ENCODE measurements at regions not wholly inside any gene's neighbourhood (a gene's known extent, or its start where the extent isn't known, plus 50 kb on each side); places are given as distances from the start of the nearest gene placed in this dataset.

DNA sequence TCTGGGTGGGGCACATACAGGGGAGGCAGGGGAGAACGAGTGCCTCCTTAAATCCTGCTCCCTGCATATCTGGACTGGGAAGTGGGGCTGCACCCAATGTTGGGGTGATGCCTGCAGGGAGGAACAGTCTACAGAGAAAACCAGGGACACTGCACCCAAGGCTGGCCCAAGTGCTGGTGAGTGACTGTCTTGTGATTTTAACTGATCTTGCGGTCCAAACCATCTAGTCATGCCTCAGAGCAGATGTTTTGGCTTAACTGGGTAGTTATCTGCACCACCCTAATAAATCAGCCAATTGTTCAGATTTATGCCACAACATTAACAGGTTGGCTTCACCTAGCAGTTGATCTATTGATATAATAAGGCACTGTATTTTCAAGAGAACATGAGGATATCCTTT, 219.2 kb upstream of the IRS2 start:
- intact Hi-C loops (cut with DNase I): no loop called here
- DNase-seq: no peak
- H3K4me1 ChIP-seq (ENCODE audit: control insufficient read depth in 2 of 3, insufficient read depth in 2 of 3, low read depth in 1 of 3, low read length in 3 of 3): peaks cover 0 to 4% (median 0%) of the 10 kb centered on the region in 3 donors
- H3K27me3 ChIP-seq (ENCODE audit: control insufficient read depth, insufficient read depth, low read length): no peaks in the 10 kb centered on the region
- TF ChIP-seq, protein P1, sequence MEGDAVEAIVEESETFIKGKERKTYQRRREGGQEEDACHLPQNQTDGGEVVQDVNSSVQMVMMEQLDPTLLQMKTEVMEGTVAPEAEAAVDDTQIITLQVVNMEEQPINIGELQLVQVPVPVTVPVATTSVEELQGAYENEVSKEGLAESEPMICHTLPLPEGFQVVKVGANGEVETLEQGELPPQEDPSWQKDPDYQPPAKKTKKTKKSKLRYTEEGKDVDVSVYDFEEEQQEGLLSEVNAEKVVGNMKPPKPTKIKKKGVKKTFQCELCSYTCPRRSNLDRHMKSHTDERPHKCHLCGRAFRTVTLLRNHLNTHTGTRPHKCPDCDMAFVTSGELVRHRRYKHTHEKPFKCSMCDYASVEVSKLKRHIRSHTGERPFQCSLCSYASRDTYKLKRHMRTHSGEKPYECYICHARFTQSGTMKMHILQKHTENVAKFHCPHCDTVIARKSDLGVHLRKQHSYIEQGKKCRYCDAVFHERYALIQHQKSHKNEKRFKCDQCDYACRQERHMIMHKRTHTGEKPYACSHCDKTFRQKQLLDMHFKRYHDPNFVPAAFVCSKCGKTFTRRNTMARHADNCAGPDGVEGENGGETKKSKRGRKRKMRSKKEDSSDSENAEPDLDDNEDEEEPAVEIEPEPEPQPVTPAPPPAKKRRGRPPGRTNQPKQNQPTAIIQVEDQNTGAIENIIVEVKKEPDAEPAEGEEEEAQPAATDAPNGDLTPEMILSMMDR (IDR thresholded peaks at IDR 0.05; ENCODE audit: borderline replicate concordance, extremely low read depth, insufficient read depth): no peak
- H3K27ac ChIP-seq (ENCODE audit: low read depth in 2 of 2, low read length in 2 of 2): no peak overlapping the region
- H3K9me3 ChIP-seq (ENCODE audit: control insufficient read depth in 2 of 3, insufficient read depth in 1 of 3, low read length in 3 of 3): no peaks in the 10 kb centered on the region
- no peak overlapping the region for H3K9ac ChIP-seq (ENCODE audit: low read length in 3 of 3)
- no peak for FAIRE-seq
- no peaks in the 10 kb centered on the region for H3K36me3 ChIP-seq (ENCODE audit: control insufficient read depth in 2 of 3, insufficient read depth in 3 of 3, low read length in 3 of 3)
- H3K4me3 ChIP-seq (ENCODE audit: low read length in 3 of 3): no peak overlapping the region

DNA sequence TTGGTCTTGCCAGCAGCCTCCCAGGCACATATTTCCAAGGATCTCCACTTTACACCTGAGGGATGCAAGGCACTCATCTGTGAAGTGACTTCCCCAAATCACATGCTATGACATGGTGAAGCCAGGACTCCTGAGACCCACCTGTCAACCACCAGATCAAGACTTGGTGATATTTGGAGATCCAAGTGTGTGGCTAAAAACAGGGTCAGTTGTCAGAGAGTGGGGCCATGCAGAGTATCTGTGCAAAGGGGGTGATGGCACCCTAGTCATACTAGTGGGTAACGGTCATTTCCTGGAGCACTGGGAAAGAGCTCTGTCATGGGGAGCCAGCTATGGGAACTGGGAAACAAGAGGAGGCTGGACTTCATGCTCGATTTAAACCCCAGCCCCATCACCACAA, 218.4 kb upstream of the IRS2 start:
- DNase-seq (no peak), FAIRE-seq (no peak)
- TF ChIP-seq, protein P1 (IDR thresholded peaks at IDR 0.05; ENCODE audit: borderline replicate concordance, extremely low read depth, insufficient read depth): no peak
- intact Hi-C loops (cut with DNase I): no loop called here
- no peaks in the 10 kb centered on the region for H3K4me1 ChIP-seq (ENCODE audit: control insufficient read depth in 2 of 3, insufficient read depth in 2 of 3, low read depth in 1 of 3, low read length in 3 of 3)
- H3K4me3 ChIP-seq (ENCODE audit: low read length in 3 of 3): no peak overlapping the region
- H3K27me3 ChIP-seq (ENCODE audit: control insufficient read depth, insufficient read depth, low read length): no peaks in the 10 kb centered on the region
- no peak overlapping the region for H3K9ac ChIP-seq (ENCODE audit: low read length in 3 of 3)
- no peak overlapping the region for H3K27ac ChIP-seq (ENCODE audit: low read depth in 2 of 2, low read length in 2 of 2)
- no peaks in the 10 kb centered on the region for H3K9me3 ChIP-seq (ENCODE audit: control insufficient read depth in 2 of 3, insufficient read depth in 1 of 3, low read length in 3 of 3)
- H3K36me3 ChIP-seq (ENCODE audit: control insufficient read depth in 2 of 3, insufficient read depth in 3 of 3, low read length in 3 of 3): no peaks in the 10 kb centered on the region

DNA sequence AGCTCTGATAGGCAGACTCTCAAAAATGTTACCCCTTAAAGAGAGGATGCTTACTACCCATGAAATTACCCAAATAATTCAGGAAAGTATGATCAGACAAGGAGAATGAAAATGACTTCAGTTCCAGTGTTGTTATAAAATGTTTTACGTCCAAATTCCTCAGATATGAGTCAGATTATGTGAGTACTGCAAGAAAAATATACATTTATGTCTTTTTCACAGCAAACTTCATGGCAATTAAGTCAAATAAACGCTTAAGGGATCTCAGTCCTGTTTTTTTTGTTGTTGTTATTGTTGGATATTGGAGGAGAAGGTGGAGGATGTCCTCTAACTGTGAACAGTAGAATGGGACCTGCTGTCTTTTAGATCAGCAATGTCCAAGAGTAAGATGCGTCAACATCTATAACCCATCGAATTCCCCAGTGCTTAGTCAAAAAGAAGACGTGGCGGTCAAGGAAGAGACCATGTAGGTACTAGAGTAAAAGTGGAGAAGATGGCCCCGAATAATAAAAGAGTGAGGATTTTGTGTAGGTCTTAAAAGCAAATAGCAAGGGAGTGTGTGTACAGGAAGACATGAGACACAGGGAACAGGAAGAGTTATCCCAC, 215.4 kb upstream of the IRS2 start:
- no peak overlapping the region for H3K9ac ChIP-seq (ENCODE audit: low read length in 3 of 3)
- no peak for DNase-seq
- no peak for FAIRE-seq
- no peaks in the 10 kb centered on the region for H3K4me1 ChIP-seq (ENCODE audit: control insufficient read depth in 2 of 3, insufficient read depth in 2 of 3, low read depth in 1 of 3, low read length in 3 of 3)
- TF ChIP-seq, protein P1 (IDR thresholded peaks at IDR 0.05; ENCODE audit: borderline replicate concordance, extremely low read depth, insufficient read depth): no peak
- no peaks in the 10 kb centered on the region for H3K9me3 ChIP-seq (ENCODE audit: control insufficient read depth in 2 of 3, insufficient read depth in 1 of 3, low read length in 3 of 3)
- H3K27ac ChIP-seq (ENCODE audit: low read depth in 2 of 2, low read length in 2 of 2): no peak overlapping the region
- intact Hi-C loops (cut with DNase I): no loop called here
- no peaks in the 10 kb centered on the region for H3K36me3 ChIP-seq (ENCODE audit: control insufficient read depth in 2 of 3, insufficient read depth in 3 of 3, low read length in 3 of 3)
- no peaks in the 10 kb centered on the region for H3K27me3 ChIP-seq (ENCODE audit: control insufficient read depth, insufficient read depth, low read length)
- no peak overlapping the region for H3K4me3 ChIP-seq (ENCODE audit: low read length in 3 of 3)

Measured in kidney (tissue), 13 donors.